Endothelial cell of umbilical vein (primary cell): ENCODE measurements at regions not wholly inside any gene's neighbourhood (a gene's known extent, or its start where the extent isn't known, plus 50 kb on each side); places are given as distances from the start of the nearest gene placed in this dataset.

Source experiments
- CTCF ChIP-seq, 2 donors: IDR thresholded peaks; 1 replicate in 1 of 2; 2 replicates in 1 of 2; pipeline ENCODE4 v1.5.1; 2011; ENCODE audit warnings: low read length in 2 of 2, mild to moderate bottlenecking in 2 of 2, moderate library complexity in 2 of 2, control low read depth in 1 of 2, inconsistent platforms in 1 of 2, low read depth in 1 of 2; ENCODE audit not compliant: insufficient read depth in 1 of 2; ENCODE audit errors: extremely low read depth in 1 of 2
- EZH2 ChIP-seq: IDR thresholded peaks from 2 replicates; pipeline ENCODE4 v1.6.1; 2012; ENCODE audit warnings: borderline replicate concordance, low read depth, mild to moderate bottlenecking, moderate library complexity, low read length, inconsistent platforms; ENCODE audit not compliant: severe bottlenecking
- GATA2 ChIP-seq: IDR thresholded peaks from 2 replicates; pipeline ENCODE4 v1.7.0; 2011; ENCODE audit warnings: low read depth, mild to moderate bottlenecking, moderate library complexity, mixed read lengths, low read length; ENCODE audit not compliant: insufficient read length, insufficient read depth
- JUN ChIP-seq: IDR thresholded peaks from 2 replicates; pipeline ENCODE4 v1.6.1; 2011; ENCODE audit warnings: borderline replicate concordance, low read depth; ENCODE audit not compliant: insufficient read length, insufficient read depth
- POLR2A ChIP-seq: IDR thresholded peaks from 2 replicates; pipeline ENCODE4 v1.6.1; 2012; ENCODE audit warnings: low read depth, mild to moderate bottlenecking, control low read depth, low read length
- POLR2AphosphoS5 ChIP-seq: IDR thresholded peaks from 2 replicates; pipeline ENCODE4 v1.6.1; 2012; ENCODE audit warnings: low read depth, mild to moderate bottlenecking, control low read depth, low read length, moderate library complexity; ENCODE audit not compliant: insufficient read depth
- TF ChIP-seq, protein P1 (sequence below): IDR thresholded peaks from 2 replicates; pipeline ENCODE4 v1.6.1; 2011; ENCODE audit not compliant: insufficient read depth, insufficient read length

- TF ChIP-seq CTCF (IDR thresholded peaks at IDR 0.05; ENCODE audit: extremely low read depth in 1 of 2, insufficient read depth in 1 of 2, low read depth in 1 of 2, low read length in 2 of 2): no peak
- no peak for TF ChIP-seq EZH2
- TF ChIP-seq POLR2AphosphoS5: no peak
- TF ChIP-seq GATA2: no peak
- TF ChIP-seq JUN: no peak
- TF ChIP-seq, protein P1, sequence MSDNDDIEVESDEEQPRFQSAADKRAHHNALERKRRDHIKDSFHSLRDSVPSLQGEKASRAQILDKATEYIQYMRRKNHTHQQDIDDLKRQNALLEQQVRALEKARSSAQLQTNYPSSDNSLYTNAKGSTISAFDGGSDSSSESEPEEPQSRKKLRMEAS: no peak
- no peak for TF ChIP-seq POLR2A
Observed at GRCh38 chr6:140345935-140346334, 971.5 kb upstream of the CITED2 start.
